HG03066 (cell line): ENCODE measurements at regions not wholly inside any gene's neighbourhood (a gene's known extent, or its start where the extent isn't known, plus 50 kb on each side); places are given as distances from the start of the nearest gene placed in this dataset.
"Not testable (repeated sequence)": the region's sequence is repeated elsewhere in the genome, so short reads cannot be mapped to it uniquely, and the experiment has no call there.

ENCODE experiments used
- ATAC-seq: cut with Tn5 transposase; IDR thresholded peaks from one replicate; pipeline ENCODE4 v1.9.1; 2021; ENCODE audit warnings: low read depth; ENCODE audit not compliant: unreplicated experiment

DNA sequence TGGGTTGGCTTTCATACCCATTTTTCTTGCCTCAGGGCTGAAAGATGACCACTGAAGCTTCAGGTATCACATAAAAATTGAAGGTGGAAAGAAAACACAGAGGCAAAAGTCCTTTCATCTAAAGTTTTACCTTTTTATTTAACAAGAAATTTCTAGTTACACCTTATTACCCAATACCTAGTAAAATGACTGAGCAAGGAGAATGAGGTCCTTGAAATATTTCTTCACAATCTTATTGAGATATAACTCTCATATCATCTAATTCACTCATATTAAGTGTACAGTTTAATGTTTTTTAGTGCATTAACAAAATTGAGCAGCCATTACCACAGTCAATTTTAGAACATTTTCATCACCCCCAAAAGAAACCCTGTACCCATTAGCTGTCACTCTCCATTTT, 112.9 kb upstream of the ADTRP start:
- ATAC-seq = no peak

DNA sequence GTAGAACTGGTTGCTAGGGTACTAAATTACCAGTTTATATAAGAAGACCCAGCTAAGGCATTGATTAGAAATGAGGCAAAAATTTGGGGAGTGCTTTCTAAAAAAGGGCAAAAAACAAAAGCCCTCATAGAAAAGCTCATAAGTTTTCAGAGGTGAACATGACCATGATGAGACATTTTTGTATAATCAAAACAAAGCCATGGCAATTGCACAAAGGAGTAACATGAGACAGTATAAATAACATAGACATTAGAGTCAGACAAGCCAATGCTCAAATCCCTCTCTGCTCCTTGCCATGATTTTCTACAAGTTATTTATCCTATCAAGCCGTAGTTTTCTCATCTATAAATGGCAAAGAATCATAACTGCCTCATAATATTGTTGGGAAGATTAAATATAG, 112.2 kb upstream of the ADTRP start:
- no peak for ATAC-seq

DNA sequence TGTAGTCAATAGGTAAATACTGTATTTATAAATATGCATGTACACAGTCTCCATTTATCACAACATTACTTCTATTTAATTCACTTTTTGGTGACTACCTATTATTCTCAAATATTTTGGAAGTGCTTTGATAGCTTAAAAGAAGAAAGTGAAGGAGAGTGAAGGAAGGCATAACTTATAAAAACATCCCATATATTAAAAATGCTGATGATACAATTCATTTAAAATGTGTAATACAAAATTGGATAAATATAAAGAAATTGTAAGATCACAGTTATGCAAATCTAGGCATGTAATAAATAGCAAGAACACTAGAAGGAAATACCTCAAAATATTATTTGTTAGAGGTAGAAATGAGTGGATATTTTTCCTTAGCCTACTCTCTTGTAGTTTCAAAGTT, 111.6 kb upstream of the ADTRP start:
- ATAC-seq = no peak

DNA sequence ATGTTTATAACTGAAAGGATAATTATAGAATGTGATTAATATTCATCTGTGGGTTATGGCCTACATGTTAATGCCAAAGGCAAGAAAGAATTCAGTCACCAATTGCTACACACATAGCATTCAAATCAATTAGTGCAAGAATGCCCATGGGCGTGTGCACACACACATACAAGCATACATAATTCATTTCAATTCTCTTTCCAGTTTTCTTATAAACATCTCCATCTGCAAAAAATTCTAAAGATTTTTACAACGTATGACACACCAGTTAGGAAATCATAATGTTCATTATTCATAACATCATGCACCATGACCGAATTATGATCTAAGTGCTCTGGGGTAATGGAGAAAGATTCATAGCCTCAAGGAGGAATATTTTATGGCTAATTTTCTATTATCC, 111.0 kb upstream of the ADTRP start:
- no peak for ATAC-seq

DNA sequence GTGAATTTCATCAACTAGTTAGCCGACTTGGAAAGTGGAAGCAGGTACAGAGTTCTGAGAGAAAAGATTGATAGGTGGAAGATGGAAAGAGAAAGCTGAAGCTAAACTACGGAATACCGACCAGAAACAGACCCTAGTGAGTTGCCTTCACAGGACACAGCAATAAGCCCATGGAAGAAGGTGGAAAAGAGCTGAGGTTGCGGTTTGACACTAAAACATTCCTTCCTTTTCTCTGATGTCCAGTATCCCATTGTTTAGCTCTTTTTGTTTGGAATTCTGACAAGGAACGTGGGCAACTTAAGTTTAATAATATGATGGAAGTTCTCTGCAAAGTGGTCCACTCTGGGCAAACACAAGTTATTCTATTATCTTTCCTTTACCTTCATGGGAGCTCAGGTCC, 110.1 kb upstream of the ADTRP start:
- ATAC-seq = no peak

DNA sequence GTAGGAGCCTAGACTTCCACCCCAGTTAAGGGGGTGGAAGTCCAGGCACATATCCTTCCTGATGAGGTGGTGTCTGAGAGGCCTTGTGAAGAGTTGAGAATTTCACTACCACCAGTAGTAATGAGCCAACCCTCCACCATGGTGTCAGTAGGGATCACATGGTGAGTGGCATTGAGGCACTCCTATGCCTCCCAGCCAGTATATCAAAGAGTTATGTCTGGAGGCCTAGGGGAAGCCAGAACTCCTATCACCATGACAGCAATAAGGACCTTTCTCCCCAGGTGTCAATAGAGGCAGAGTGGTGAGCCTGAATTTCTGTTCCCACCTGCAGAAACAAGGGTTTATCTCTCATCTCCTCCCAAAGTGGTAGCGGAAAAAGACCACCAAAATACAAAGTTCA, 106.6 kb upstream of the ADTRP start:
- ATAC-seq = no peak

DNA sequence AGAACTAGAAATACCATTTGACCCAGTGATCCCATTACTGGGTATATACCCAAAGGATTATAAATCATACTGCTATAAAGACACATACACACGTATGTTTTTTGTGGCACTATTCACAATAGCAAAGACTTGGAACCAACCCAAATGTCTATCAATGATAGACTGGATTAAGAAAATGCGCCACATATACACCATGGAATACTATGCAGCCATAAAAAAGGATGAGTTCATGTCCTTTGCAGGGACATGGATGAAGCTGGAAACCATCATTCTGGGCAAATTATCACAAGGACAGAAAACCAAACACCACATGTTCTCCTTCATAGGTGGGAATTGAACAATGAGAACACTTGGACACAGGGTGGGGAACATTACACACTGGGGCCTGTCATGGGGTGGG, 104.9 kb upstream of the ADTRP start:
- ATAC-seq = not testable (repeated sequence)

DNA sequence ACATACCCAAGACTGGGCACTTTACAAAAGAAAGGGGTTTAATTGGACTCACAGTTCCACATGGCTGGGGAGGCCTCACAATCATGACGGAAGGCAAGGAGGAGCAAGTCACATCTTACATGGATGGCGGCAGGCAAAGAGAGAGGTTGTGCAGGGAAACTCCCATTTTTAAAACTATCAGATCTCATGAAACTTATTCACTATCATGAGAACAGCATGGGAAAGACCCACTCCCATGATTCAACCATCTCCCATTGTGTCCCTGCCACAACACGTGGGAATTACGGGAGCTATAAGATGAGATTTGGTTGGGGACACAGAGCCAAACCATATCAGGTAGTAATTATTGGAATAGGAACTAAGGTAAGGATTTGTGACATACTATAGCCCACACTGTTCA, 101.6 kb upstream of the ADTRP start:
- not testable (repeated sequence) for ATAC-seq

DNA sequence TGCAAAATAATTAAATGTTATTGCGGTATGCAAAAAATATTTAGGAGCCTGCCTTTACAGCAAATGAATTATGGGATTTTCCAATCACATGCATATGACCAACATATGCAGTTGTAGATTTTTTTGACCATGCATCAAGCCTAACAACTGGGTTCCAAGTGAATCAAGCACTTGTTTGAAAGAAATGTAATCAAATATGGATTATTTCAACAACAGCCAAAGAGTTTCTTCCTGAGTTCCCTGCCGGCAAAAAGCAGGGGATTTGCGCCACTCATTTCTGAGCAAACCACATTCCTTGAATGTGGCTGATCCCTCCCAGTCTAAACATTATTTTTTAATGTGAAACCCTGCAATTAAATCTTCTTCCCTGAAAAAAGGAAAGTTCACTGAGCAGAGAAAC, 100.1 kb upstream of the ADTRP start:
- no peak for ATAC-seq

DNA sequence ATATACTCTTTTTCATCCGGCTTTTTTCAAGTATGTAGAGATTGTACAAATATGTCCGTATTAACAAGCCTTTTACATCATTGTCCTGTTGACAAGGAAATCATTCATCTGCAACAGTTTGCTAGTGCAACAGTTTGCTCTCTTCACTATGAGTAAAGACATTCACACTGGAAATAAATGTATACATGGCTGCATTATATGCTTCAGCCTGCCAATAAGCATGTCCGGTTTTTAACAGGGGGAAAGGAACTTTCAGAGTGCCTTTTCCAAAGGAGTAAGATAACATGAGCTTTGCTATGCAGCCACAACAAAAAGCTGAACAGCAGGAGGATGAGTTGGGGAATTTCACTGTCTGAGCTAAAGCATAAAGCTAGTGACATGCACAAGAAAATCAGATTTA, 99.4 kb upstream of the ADTRP start:
- ATAC-seq = no peak

DNA sequence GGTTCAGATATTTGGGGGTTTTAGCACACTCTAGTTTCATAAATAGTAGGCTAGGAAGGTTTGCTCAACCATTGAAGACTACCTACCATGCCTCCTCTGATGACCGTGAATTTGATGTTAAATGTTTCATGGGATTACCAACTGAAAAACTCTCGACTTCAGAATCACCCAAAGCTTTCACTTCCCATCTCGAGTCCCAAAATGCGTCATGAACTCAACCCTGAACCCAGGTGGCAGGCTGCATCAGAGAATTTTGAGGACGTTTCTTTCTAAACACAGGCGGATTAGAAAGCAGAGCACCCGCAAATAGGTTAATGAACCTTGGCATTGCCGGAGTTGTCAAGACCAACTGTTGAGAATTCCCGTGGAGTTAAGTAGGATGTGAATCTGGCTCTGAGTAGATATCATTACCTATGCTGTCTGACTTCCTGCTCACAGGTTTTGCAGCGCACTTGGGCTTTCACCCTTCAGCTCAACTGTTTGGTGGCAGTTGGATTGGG, 98.4 kb upstream of the ADTRP start:
- peak; percentile 59 for ATAC-seq

DNA sequence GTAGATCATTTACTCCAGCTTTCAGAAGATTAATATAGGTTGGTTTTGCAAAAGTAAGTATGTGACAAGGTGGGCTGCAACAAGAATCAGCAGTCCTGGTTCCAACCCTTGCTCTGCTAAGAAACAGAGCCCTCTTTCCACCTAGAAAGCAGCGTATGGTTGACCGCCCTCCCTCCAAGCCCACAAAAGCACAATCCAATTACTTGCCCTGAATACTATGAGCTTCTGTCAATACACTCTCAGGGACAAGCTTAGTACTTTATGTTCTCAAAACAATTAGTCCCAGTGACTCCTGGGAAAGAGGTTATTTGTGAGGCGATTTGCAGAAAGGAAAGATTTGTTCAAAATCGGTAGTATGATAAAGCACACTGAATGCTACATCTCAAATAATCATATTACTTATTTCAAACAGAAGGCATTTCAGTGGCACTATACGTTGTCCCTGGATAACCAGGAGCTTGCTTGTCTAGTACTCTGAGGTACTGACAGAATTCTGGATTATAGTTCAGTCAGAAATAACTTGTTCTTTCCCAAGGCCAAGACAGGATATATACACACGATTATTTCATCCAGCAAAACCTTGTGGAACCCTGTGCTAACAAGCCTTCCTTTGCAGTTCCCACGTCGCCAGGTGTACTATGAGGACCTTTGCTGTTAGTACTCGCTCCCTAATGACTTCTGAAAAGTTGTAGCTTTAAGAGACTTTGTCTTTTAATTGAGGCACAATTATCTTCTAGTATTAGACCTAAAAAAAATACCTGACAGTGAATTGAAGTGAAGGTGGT, 96.9 kb upstream of the ADTRP start:
- no peak for ATAC-seq

DNA sequence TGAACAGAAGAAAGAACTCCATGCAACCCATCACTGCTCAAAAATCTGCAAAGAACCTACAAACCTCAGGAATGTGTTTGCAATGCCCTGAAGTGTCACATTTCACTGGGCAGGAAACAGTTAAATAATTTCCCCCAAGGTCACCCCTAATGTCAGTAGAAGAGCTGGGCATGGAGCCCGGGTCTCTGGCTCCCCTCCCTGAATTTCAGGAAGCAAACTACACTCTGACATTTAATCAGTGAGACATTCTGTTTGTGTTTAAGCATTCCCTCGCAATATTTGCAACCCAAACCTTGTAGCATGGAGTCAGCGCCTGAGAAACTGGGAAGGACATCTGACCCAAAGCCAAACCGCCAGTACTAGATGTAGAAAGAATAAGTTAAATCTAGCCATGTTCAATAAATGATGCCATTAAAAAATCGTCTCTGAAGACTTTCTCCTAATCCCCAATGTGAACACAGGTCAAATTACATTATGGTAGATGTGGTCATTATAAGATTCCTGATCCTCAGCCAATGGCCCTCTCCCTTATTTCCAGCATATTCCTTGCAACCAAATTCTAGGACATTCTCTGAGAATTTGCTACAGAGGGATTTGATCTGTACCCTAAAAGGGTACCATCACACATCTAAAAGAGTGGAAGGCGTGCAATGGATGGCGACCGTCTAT, 91.2 kb upstream of the ADTRP start:
- ATAC-seq = no peak

DNA sequence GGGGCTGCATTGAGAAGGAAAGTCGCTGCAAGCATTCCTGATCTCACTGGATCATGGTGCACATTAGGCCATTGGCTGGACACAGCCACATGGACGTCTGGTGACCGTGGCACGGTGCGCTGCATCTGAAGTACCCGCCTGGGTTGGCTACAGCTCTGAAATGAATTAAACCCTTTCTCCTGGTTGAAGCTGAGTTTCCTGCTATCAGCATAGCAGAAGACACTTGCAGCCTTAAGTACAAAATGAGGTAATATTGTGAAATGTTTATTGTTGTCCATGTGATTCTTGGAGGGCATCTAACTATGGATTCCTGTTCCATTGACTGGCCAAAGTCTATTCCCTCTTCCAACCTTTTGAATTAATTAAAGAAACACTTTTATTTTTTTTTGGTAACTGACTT, 89.8 kb upstream of the ADTRP start:
- ATAC-seq = no peak

DNA sequence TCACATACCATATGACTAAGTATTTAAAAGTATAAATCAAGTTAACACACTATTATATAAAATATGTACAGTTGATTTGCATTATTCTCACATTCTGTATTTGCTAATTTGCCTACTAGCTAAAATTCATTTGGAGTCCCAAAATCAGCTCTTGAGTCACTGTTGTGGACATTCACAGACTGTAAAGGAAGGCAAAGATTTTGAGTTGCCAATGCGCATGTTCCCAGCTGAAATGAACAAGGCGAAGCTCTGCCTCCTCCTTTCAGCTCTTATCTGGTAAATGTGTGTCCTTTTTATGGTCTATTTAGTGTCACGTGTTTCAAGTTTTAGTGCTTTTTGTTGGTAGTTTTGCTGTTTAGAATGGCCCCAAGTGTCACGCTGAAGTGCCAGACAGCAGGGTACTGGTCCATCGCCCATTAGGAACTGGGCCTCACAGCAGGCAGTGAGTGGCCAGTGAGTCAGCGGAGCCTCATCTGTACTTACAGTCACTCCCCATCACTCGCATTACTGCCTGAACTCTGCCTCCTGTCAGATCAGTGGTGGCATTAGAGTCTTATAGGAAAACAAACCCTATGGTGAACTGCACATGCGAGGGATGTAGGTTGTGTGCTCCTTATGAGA, 87.2 kb upstream of the ADTRP start:
- no peak for ATAC-seq

DNA sequence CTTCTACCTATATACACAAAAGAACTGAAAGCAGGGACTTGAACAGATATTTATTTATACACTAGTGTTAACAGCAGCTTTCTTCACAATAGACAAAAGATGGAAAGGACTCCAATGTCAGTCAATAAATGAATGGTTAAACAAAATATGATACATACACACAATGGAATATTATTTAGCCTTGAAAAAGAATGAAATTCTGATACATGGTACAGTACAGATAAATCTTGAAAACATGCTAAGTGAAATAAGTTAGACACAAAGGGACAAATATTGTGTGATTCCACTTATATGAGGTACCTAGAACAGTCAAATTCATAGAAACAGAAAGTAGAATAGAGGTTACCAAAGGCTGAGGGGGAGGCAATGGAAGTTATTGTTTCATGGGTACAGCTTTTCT, 79.8 kb upstream of the ADTRP start:
- ATAC-seq = no peak

DNA sequence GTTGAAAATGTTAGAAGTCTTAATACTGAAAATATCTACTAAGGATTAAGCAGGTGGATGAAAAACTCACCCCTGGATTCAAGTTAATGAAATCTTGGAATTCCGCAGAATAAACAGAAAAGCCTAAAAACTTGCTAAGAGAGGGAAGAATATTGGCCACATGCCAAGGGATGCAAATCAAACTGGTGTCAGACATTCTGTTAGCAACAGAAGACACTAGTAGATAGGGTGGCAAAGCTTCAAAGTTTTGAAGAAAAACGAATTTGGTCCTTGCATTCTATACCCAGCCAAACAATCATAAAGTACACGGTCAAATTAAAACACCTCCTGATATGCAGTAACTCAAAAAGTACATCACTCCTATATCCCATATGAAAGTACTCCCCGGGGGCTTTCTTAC, 77.1 kb upstream of the ADTRP start:
- no peak for ATAC-seq

DNA sequence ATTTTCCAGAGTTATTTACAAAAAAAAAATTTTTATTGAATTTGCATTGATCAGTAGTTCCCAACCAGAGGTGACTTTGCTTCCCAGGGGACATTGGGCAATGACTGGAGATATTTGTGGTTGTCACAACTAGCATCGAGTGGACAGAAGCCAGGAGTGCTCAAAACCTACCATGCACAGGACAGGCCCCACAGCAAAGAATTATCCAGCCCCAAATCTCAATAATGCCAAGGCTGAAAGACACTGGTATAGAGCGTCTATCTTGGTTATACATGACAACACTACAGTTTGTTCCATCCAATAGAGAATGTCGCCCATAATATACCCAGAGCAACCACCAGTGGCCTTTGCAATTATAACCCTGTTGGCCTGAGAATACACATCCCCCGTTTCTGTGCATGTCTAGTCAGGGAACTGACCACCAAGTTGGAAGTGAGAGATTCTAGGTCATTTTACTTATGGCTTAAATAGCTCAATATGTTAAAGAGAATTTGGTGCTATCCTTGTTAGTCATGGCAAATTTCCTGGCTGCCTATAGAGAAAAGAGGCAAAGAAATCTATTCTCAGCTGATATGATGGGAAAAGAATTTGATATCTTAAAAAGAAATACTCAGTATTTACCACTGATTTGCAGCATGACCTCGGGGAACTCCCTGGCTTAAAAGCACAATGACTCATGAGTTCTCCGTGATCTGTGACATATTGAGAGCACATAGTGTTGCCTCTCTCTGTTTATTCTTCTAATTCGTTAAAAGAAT, 76.0 kb upstream of the ADTRP start:
- ATAC-seq = no peak

DNA sequence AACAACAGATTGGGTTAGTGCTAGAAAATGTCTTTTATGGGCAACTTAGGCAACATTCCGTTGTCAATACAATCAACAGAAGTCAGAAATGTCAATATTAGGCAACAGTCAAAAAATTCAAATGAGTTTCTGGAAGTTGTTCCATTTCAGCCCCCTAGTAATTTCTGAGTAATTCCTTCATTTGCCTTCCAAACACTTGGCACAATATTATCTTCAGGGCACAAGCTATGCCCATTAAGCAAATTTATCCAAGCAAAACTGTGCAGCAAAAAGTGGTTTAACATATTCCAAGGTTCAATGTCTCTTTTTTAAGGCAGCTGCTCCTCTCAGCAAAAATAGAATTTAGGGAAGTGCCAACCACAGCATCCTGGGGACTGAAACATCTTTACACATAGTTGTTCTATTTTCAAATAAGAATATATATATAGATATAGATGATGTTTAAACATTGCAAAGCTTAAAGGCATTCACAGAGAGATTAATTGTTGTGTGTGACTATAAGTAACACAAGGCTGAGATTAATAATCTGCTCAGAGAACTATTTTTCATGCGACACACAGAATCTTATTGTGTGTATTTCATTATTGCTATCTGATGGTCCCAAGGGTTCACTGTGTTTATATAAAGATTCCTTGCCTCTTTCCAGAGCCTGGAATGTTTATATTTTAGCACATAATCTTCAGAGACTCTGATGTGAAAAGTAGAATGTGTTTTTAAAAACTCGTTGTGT, 75.2 kb upstream of the ADTRP start:
- ATAC-seq = no peak

DNA sequence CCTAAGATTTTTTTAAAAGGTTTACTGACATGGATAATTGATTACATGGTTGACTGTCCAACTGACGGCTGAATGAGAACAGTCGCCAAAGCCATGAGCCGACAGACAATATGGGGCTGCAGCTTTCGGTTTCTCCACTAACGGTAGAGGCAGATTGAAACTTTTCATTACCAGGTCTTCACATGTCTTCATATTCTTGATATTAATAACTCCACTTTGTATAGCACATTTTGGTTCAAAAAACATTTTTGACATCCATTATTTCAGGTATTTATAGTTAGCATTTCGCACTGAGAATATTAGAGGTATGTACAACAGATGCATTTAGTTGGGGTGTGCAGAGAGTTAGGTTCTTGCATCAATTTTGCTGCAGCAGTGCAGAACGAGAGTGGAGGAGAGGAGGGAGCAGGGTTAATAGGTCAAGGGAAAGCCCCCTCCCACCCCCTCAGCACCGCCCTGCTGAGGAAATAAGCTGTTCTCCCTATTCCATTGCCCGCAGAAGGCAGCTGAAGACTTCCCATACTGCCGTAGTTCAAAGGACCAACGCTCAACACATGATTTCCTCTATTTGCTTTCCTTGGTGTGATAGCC, 73.6 kb upstream of the ADTRP start:
- ATAC-seq = no peak
